ENCODE measurements at regions not wholly inside any gene's neighbourhood (a gene's known extent, or its start where the extent isn't known, plus 50 kb on each side); places are given as distances from the start of the nearest gene placed in this dataset.
"Not testable (repeated sequence)": the region's sequence is repeated elsewhere in the genome, so short reads cannot be mapped to it uniquely, and the experiment has no call there.

GRCh38 chr12:29025937-29026336, 123.1 kb upstream of the FAR2 start:
- no peak overlapping the region for H3K9ac ChIP-seq (ENCODE audit: low read length)
- no peaks in the 10 kb centered on the region for H3K79me2 ChIP-seq (ENCODE audit: low read length)
- no peaks in the 10 kb centered on the region for H3K36me3 ChIP-seq (ENCODE audit: insufficient read depth, low read length)
- no peaks in the 10 kb centered on the region for H4K20me1 ChIP-seq (ENCODE audit: insufficient read depth, low read depth, low read length)
- H3K4me1 ChIP-seq (ENCODE audit: low read length) = no peaks in the 10 kb centered on the region
- no peak overlapping the region for H2AFZ ChIP-seq (ENCODE audit: low read length)
- no peak overlapping the region for H3K4me3 ChIP-seq (ENCODE audit: low read length)
- no peak for DNase-seq
- no peaks in the 10 kb centered on the region for H3K9me3 ChIP-seq (ENCODE audit: low read length)
- no peak overlapping the region for H3K27ac ChIP-seq (ENCODE audit: low read length)
- H3K9me2 ChIP-seq (replicated peaks; ENCODE audit: insufficient read depth, low read length) = no peaks in the 10 kb centered on the region
- H3K27me3 ChIP-seq (ENCODE audit: low read length) = no peaks in the 10 kb centered on the region
- H3K4me2 ChIP-seq (ENCODE audit: low read depth, low read length, poor library complexity, severe bottlenecking) = no peak overlapping the region

DNA sequence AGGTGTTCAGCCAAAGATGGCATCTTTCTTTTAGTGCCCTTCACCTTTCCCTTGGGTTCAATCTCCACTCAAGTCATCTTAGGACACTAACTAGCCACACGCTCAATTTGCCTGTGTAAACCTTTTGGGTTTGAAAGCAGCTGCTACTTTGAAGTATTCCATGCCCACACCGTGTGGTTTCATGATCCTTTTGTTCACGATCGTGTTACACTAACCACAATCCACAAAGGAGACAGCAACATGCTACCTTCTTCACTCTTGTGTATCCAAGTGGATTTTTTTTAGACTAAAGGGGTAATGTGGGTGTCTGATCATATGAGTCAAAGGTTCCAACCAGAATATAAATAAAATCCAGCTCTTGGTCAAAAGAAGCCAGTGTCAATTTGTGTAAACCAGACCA, 122.7 kb upstream of the FAR2 start:
- no peak overlapping the region for H2AFZ ChIP-seq (ENCODE audit: low read length)
- no peaks in the 10 kb centered on the region for H3K36me3 ChIP-seq (ENCODE audit: insufficient read depth, low read length)
- no peaks in the 10 kb centered on the region for H3K9me3 ChIP-seq (ENCODE audit: low read length)
- no peaks in the 10 kb centered on the region for H3K9me2 ChIP-seq (replicated peaks; ENCODE audit: insufficient read depth, low read length)
- no peaks in the 10 kb centered on the region for H3K4me1 ChIP-seq (ENCODE audit: low read length)
- no peak for DNase-seq
- H3K4me3 ChIP-seq (ENCODE audit: low read length) = no peak overlapping the region
- no peak overlapping the region for H3K9ac ChIP-seq (ENCODE audit: low read length)
- H3K79me2 ChIP-seq (ENCODE audit: low read length) = no peaks in the 10 kb centered on the region
- no peak overlapping the region for H3K4me2 ChIP-seq (ENCODE audit: low read depth, low read length, poor library complexity, severe bottlenecking)
- H4K20me1 ChIP-seq (ENCODE audit: insufficient read depth, low read depth, low read length) = no peaks in the 10 kb centered on the region
- no peak overlapping the region for H3K27ac ChIP-seq (ENCODE audit: low read length)
- H3K27me3 ChIP-seq (ENCODE audit: low read length) = no peaks in the 10 kb centered on the region

DNA sequence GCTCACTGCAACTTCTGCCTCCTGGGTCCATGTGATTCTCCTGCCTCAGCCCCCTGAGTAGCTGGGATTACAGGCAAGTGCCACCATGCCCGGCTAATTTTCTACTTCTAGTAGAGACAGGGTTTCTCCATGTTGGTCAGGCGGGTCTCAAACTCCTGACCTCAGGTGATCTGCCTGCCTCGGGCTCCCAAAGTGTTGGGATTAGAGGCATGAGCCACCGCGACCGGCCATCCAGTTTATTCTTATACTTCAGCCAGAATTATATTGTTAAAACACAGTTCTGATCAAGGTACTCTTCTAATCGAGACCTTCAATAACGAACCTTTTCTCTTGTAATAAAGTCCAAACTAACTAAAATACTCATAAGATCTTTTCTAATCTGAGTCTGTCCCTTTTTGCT, 119.6 kb upstream of the FAR2 start:
- H3K4me2 ChIP-seq (ENCODE audit: low read depth, low read length, poor library complexity, severe bottlenecking); DNase-seq; H3K36me3 ChIP-seq (ENCODE audit: insufficient read depth, low read length); H3K9me2 ChIP-seq (replicated peaks; ENCODE audit: insufficient read depth, low read length); H3K9me3 ChIP-seq (ENCODE audit: low read length); H4K20me1 ChIP-seq (ENCODE audit: insufficient read depth, low read depth, low read length); H3K79me2 ChIP-seq (ENCODE audit: low read length); H3K27me3 ChIP-seq (ENCODE audit: low read length); H3K4me3 ChIP-seq (ENCODE audit: low read length); H3K9ac ChIP-seq (ENCODE audit: low read length); H3K4me1 ChIP-seq (ENCODE audit: low read length); H2AFZ ChIP-seq (ENCODE audit: low read length); H3K27ac ChIP-seq (ENCODE audit: low read length): not testable (repeated sequence)

- no peak overlapping the region for H3K9ac ChIP-seq (ENCODE audit: low read length)
- no peak overlapping the region for H3K27ac ChIP-seq (ENCODE audit: low read length)
- H3K4me2 ChIP-seq (ENCODE audit: low read depth, low read length, poor library complexity, severe bottlenecking) = no peak overlapping the region
- H3K36me3 ChIP-seq (ENCODE audit: insufficient read depth, low read length) = no peaks in the 10 kb centered on the region
- H3K4me1 ChIP-seq (ENCODE audit: low read length) = no peaks in the 10 kb centered on the region
- H3K79me2 ChIP-seq (ENCODE audit: low read length) = no peaks in the 10 kb centered on the region
- no peaks in the 10 kb centered on the region for H4K20me1 ChIP-seq (ENCODE audit: insufficient read depth, low read depth, low read length)
- H2AFZ ChIP-seq (ENCODE audit: low read length) = no peak overlapping the region
- no peak for DNase-seq
- no peaks in the 10 kb centered on the region for H3K9me2 ChIP-seq (replicated peaks; ENCODE audit: insufficient read depth, low read length)
- H3K9me3 ChIP-seq (ENCODE audit: low read length) = no peaks in the 10 kb centered on the region
- no peaks in the 10 kb centered on the region for H3K27me3 ChIP-seq (ENCODE audit: low read length)
- no peak overlapping the region for H3K4me3 ChIP-seq (ENCODE audit: low read length)
Observed at GRCh38 chr12:29030006-29030405, 119.1 kb upstream of the FAR2 start.

GRCh38 chr12:29032446-29032845, 116.6 kb upstream of the FAR2 start:
- Histone ChIP-seq H3K27ac (ENCODE audit: low read length) (no peak overlapping the region), H3K9ac (ENCODE audit: low read length) (no peak overlapping the region), H3K9me2 (replicated peaks; ENCODE audit: insufficient read depth, low read length) (no peaks in the 10 kb centered on the region), H3K36me3 (ENCODE audit: insufficient read depth, low read length) (no peaks in the 10 kb centered on the region), H4K20me1 (ENCODE audit: insufficient read depth, low read depth, low read length) (no peaks in the 10 kb centered on the region), H3K79me2 (ENCODE audit: low read length) (no peaks in the 10 kb centered on the region), H3K27me3 (ENCODE audit: low read length) (no peaks in the 10 kb centered on the region), H2AFZ (ENCODE audit: low read length) (no peak overlapping the region), H3K4me2 (ENCODE audit: low read depth, low read length, poor library complexity, severe bottlenecking) (no peak overlapping the region), H3K9me3 (ENCODE audit: low read length) (no peaks in the 10 kb centered on the region), H3K4me1 (ENCODE audit: low read length) (no peaks in the 10 kb centered on the region), H3K4me3 (ENCODE audit: low read length) (no peak overlapping the region)
- no peak for DNase-seq

DNA sequence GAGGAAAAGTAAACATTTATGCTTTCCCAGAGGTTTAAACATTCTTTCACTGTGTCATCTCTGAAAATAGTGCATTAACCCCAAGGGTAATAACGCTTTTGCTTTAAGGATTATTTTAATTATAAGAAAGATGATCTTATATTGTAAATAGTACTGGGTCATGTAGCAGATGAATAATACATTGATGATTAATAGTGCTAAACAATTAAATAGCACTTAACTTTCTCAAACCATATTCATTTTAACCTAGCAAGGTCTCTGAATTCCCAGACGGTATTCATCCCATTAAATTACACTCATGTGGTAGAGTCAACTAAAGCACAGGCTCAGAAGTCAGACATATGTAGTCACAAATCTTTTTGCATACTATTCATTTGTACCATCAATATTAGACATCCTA, 115.6 kb upstream of the FAR2 start:
- no peaks in the 10 kb centered on the region for H3K79me2 ChIP-seq (ENCODE audit: low read length)
- no peaks in the 10 kb centered on the region for H3K9me2 ChIP-seq (replicated peaks; ENCODE audit: insufficient read depth, low read length)
- H3K9ac ChIP-seq (ENCODE audit: low read length) = no peak overlapping the region
- H4K20me1 ChIP-seq (ENCODE audit: insufficient read depth, low read depth, low read length) = no peaks in the 10 kb centered on the region
- H3K27me3 ChIP-seq (ENCODE audit: low read length) = no peaks in the 10 kb centered on the region
- H3K4me2 ChIP-seq (ENCODE audit: low read depth, low read length, poor library complexity, severe bottlenecking) = no peak overlapping the region
- H3K27ac ChIP-seq (ENCODE audit: low read length) = no peak overlapping the region
- H2AFZ ChIP-seq (ENCODE audit: low read length) = no peak overlapping the region
- H3K4me3 ChIP-seq (ENCODE audit: low read length) = no peak overlapping the region
- H3K4me1 ChIP-seq (ENCODE audit: low read length) = no peaks in the 10 kb centered on the region
- no peaks in the 10 kb centered on the region for H3K9me3 ChIP-seq (ENCODE audit: low read length)
- H3K36me3 ChIP-seq (ENCODE audit: insufficient read depth, low read length) = no peaks in the 10 kb centered on the region
- no peak for DNase-seq

DNA sequence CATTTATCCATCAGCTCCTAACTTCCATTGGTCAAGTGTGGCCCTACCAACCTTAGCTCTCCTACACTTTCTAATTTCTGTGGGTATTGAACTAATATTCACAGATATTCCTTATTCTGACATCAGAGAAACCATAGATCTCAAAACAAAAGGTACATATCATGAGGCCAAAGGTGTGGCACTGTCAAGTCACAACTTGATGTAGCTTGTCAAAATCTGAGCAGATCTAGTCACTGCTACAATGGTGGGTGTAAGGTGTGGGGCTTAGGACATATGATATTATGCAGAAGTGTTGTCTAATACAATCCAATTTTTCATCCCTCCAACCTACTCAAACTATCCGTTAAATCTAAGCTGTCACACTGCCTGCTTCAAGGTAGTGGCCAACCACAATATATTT, 114.0 kb upstream of the FAR2 start:
- no peaks in the 10 kb centered on the region for H3K9me3 ChIP-seq (ENCODE audit: low read length)
- H3K79me2 ChIP-seq (ENCODE audit: low read length) = no peaks in the 10 kb centered on the region
- no peak overlapping the region for H3K4me2 ChIP-seq (ENCODE audit: low read depth, low read length, poor library complexity, severe bottlenecking)
- H3K9me2 ChIP-seq (replicated peaks; ENCODE audit: insufficient read depth, low read length) = no peaks in the 10 kb centered on the region
- no peak overlapping the region for H3K9ac ChIP-seq (ENCODE audit: low read length)
- no peaks in the 10 kb centered on the region for H4K20me1 ChIP-seq (ENCODE audit: insufficient read depth, low read depth, low read length)
- H3K36me3 ChIP-seq (ENCODE audit: insufficient read depth, low read length) = no peaks in the 10 kb centered on the region
- H3K4me1 ChIP-seq (ENCODE audit: low read length) = no peaks in the 10 kb centered on the region
- H3K27me3 ChIP-seq (ENCODE audit: low read length) = no peaks in the 10 kb centered on the region
- no peak overlapping the region for H2AFZ ChIP-seq (ENCODE audit: low read length)
- no peak for DNase-seq
- H3K4me3 ChIP-seq (ENCODE audit: low read length) = no peak overlapping the region
- H3K27ac ChIP-seq (ENCODE audit: low read length) = no peak overlapping the region

GRCh38 chr12:29039013-29039412, 110.1 kb upstream of the FAR2 start:
- Histone ChIP-seq H4K20me1 (ENCODE audit: insufficient read depth, low read depth, low read length) (no peaks in the 10 kb centered on the region), H3K79me2 (ENCODE audit: low read length) (no peaks in the 10 kb centered on the region), H3K4me1 (ENCODE audit: low read length) (no peaks in the 10 kb centered on the region), H2AFZ (ENCODE audit: low read length) (no peak overlapping the region), H3K4me2 (ENCODE audit: low read depth, low read length, poor library complexity, severe bottlenecking) (no peak overlapping the region), H3K27ac (ENCODE audit: low read length) (no peak overlapping the region), H3K9ac (ENCODE audit: low read length) (no peak overlapping the region), H3K4me3 (ENCODE audit: low read length) (no peak overlapping the region), H3K27me3 (ENCODE audit: low read length) (no peaks in the 10 kb centered on the region), H3K36me3 (ENCODE audit: insufficient read depth, low read length) (no peaks in the 10 kb centered on the region), H3K9me3 (ENCODE audit: low read length) (no peaks in the 10 kb centered on the region), H3K9me2 (replicated peaks; ENCODE audit: insufficient read depth, low read length) (no peaks in the 10 kb centered on the region)
- no peak for DNase-seq

DNA sequence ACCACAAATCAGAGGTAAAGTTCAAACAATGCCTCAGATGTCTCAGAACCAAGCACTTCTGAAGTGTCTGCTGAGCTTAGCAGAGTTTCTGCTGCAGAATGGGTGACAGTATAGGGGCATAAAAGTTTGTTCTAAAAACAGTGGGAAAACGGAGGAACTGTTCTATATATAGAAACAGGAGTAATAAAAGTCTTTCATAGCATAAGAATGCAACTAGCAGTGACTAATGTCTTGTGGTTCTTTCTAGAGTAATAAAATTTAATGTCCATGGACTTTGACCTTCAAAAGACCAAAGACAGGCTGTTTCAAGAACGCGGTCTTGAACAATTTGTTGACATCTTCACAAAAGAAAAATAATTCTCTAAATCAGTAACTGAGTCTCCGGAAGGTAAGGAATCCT, 107.5 kb upstream of the FAR2 start:
- Histone ChIP-seq H4K20me1 (ENCODE audit: insufficient read depth, low read depth, low read length) (no peaks in the 10 kb centered on the region), H3K9me2 (replicated peaks; ENCODE audit: insufficient read depth, low read length) (no peaks in the 10 kb centered on the region), H3K36me3 (ENCODE audit: insufficient read depth, low read length) (no peaks in the 10 kb centered on the region), H2AFZ (ENCODE audit: low read length) (no peak overlapping the region), H3K4me2 (ENCODE audit: low read depth, low read length, poor library complexity, severe bottlenecking) (no peak overlapping the region), H3K9me3 (ENCODE audit: low read length) (no peaks in the 10 kb centered on the region), H3K27ac (ENCODE audit: low read length) (no peak overlapping the region), H3K4me1 (ENCODE audit: low read length) (no peaks in the 10 kb centered on the region), H3K9ac (ENCODE audit: low read length) (no peak overlapping the region), H3K4me3 (ENCODE audit: low read length) (no peak overlapping the region), H3K27me3 (ENCODE audit: low read length) (no peaks in the 10 kb centered on the region), H3K79me2 (ENCODE audit: low read length) (no peaks in the 10 kb centered on the region)
- DNase-seq = no peak

Measured in Karpas-422 (cell line).